ENCODE measurements at regions not wholly inside any gene's neighbourhood (a gene's known extent, or its start where the extent isn't known, plus 50 kb on each side); places are given as distances from the start of the nearest gene placed in this dataset.

GRCh38 chr13:78830508-78830907 lies 171.6 kb upstream of the OBI1 start:
- no peaks in the 10 kb centered on the region for H3K36me3 ChIP-seq (ENCODE audit: control insufficient read depth in 2 of 4, insufficient read depth in 4 of 4, low read length in 3 of 4)
- H3K23me2 ChIP-seq (ENCODE audit: low read depth, low read length): no peaks in the 10 kb centered on the region
- no peak overlapping the region for H3K14ac ChIP-seq (ENCODE audit: insufficient read length)
- ChIA-PET CTCF (ENCODE audit: partially characterized antibody) (no interaction called here), POLR2A (ENCODE audit: partially characterized antibody) (no interaction called here)
- no peak overlapping the region for H2BK12ac ChIP-seq (ENCODE audit: low read depth, low read length)
- no peak overlapping the region for H3K23ac ChIP-seq (ENCODE audit: insufficient read length)
- H3K4me1 ChIP-seq (replicated peaks in 1 of 4; ENCODE audit: control insufficient read depth in 3 of 4, insufficient read depth in 4 of 4, low read length in 3 of 4): no peaks in the 10 kb centered on the region
- H3K27me3 ChIP-seq (replicated peaks in 1 of 4; ENCODE audit: control insufficient read depth in 3 of 4, extremely low read depth in 1 of 4, insufficient read depth in 3 of 4, low read length in 3 of 4): no peaks in the 10 kb centered on the region
- H2AFZ ChIP-seq (ENCODE audit: low read length): no peak overlapping the region
- H3K27ac ChIP-seq (ENCODE audit: low read depth, low read length): no peak overlapping the region
- H3K79me1 ChIP-seq (ENCODE audit: low read depth, low read length): no peaks in the 10 kb centered on the region
- no peak overlapping the region for H4K8ac ChIP-seq (ENCODE audit: extremely low read depth, insufficient read depth, low read length)
- H2BK20ac ChIP-seq (ENCODE audit: low read length): no peak overlapping the region
- H4K5ac ChIP-seq (ENCODE audit: insufficient read length, low read depth, low read length): no peak overlapping the region
- no peak overlapping the region for H2AK5ac ChIP-seq (ENCODE audit: low read depth, low read length)
- no peaks in the 10 kb centered on the region for H3K79me2 ChIP-seq (ENCODE audit: control insufficient read depth in 1 of 2, insufficient read depth in 2 of 2, low read length in 2 of 2)
- no peak overlapping the region for H3K4me2 ChIP-seq (ENCODE audit: insufficient read depth in 1 of 2, low read depth in 2 of 2, low read length in 2 of 2)
- no peak overlapping the region for H3K18ac ChIP-seq (ENCODE audit: extremely low read depth, low read length)
- H3K9ac ChIP-seq (replicated peaks in 1 of 4; ENCODE audit: extremely low read depth in 1 of 4, low read depth in 3 of 4, low read length in 3 of 4): no peak overlapping the region
- no peak overlapping the region for H2BK15ac ChIP-seq (ENCODE audit: low read length)
- no peak overlapping the region for H3K56ac ChIP-seq (replicated peaks; ENCODE audit: insufficient read length, low read depth, low read length)
- H3K4ac ChIP-seq (replicated peaks; ENCODE audit: insufficient read length, low read depth, low read length): no peak overlapping the region
- H3K4me3 ChIP-seq (ENCODE audit: extremely low read depth in 1 of 4, insufficient read depth in 2 of 4, low read depth in 3 of 4, low read length in 4 of 4): no peak overlapping the region
- WGBS, 2 experiments (ENCODE audit: extremely low coverage in 1 of 2, insufficient coverage in 1 of 2, insufficient read length in 1 of 2, insufficient replicate concordance in 2 of 2, low coverage in 1 of 2, low lambda C conversion rate in 2 of 2, missing lambda C conversion rate in 1 of 2): 96% methylated on average over 1 of the region's 1 CpG; no CpG with 5 or more reads in 1 of the 2 experiments
- H2BK120ac ChIP-seq (replicated peaks; ENCODE audit: low read depth, low read length): no peak overlapping the region
- no peak for DNase-seq (ENCODE audit: low read depth in 1 of 2, low spot score in 2 of 2)
- H4K20me1 ChIP-seq (replicated peaks in 1 of 2; ENCODE audit: control insufficient read depth in 1 of 2, insufficient read depth in 2 of 2, low read length in 2 of 2): no peaks in the 10 kb centered on the region
- H3K9me3 ChIP-seq (ENCODE audit: insufficient read depth in 2 of 2, low read depth in 1 of 2, low read length in 1 of 2): no peaks in the 10 kb centered on the region
- no peak overlapping the region for H2BK5ac ChIP-seq (ENCODE audit: low read depth, low read length)
- FAIRE-seq: no peak
- H4K91ac ChIP-seq (replicated peaks; ENCODE audit: insufficient read length, low read length): no peak overlapping the region
- TF ChIP-seq CEBPB (IDR thresholded peaks at IDR 0.05; ENCODE audit: low read depth, low read length) (no peak), RAD21 (IDR thresholded peaks at IDR 0.05 in 1 of 2, conservative IDR thresholded peaks at IDR 0.05 in 1 of 2; ENCODE audit: low read depth in 2 of 2, low read length in 2 of 2) (no peak), TEAD4 (IDR thresholded peaks at IDR 0.05; ENCODE audit: low read depth, low read length) (no peak), ATF2 (IDR thresholded peaks at IDR 0.05; ENCODE audit: low read length) (no peak), KDM4A (IDR thresholded peaks at IDR 0.05; ENCODE audit: low read depth, low read length, severe bottlenecking) (no peak), KDM1A (IDR thresholded peaks at IDR 0.05; ENCODE audit: borderline replicate concordance, low read length) (no peak), CBX8 (IDR thresholded peaks at IDR 0.05; ENCODE audit: borderline replicate concordance, low read depth, low read length) (no peak), BACH1 (IDR thresholded peaks at IDR 0.05; ENCODE audit: low read length) (no peak), CBX5 (IDR thresholded peaks at IDR 0.05; ENCODE audit: low read depth, low read length) (no peak), MAFK (IDR thresholded peaks at IDR 0.05; ENCODE audit: low read depth, low read length) (no peak), TCF12 (IDR thresholded peaks at IDR 0.05; ENCODE audit: low read depth, low read length) (no peak), NRF1 (IDR thresholded peaks at IDR 0.05; ENCODE audit: low read depth, low read length) (no peak), CREB1 (IDR thresholded peaks at IDR 0.05) (no peak), RFX5 (IDR thresholded peaks at IDR 0.05; ENCODE audit: borderline replicate concordance, low read depth, low read length) (no peak)

Measured in H1 (cell line).